ENCODE measurements at regions not wholly inside any gene's neighbourhood (a gene's known extent, or its start where the extent isn't known, plus 50 kb on each side); places are given as distances from the start of the nearest gene placed in this dataset.

GRCh38 chr13:109883181-109884180 lies 97.1 kb upstream of the IRS2 start:
- Histone ChIP-seq H3K9ac (replicated peaks in 1 of 4; ENCODE audit: extremely low read depth in 1 of 4, low read depth in 3 of 4, low read length in 3 of 4) (no peak overlapping the region), H3K14ac (ENCODE audit: insufficient read length) (no peak overlapping the region), H3K4me1 (replicated peaks in 1 of 4; ENCODE audit: control insufficient read depth in 3 of 4, insufficient read depth in 4 of 4, low read length in 3 of 4) (no peaks in the 10 kb centered on the region), H3K56ac (replicated peaks; ENCODE audit: insufficient read length, low read depth, low read length) (no peak overlapping the region), H2AFZ (ENCODE audit: low read length) (no peak overlapping the region), H3K23me2 (ENCODE audit: low read depth, low read length) (no peaks in the 10 kb centered on the region), H3K79me1 (ENCODE audit: low read depth, low read length) (no peaks in the 10 kb centered on the region; the same call in 1 of the 2 replicates), H3K4me3 (ENCODE audit: extremely low read depth in 1 of 4, insufficient read depth in 2 of 4, low read depth in 3 of 4, low read length in 4 of 4) (no peak overlapping the region), H2BK12ac (ENCODE audit: low read depth, low read length) (no peak overlapping the region), H3K27ac (ENCODE audit: low read depth, low read length) (no peak overlapping the region), H3K27me3 (replicated peaks in 1 of 4; ENCODE audit: control insufficient read depth in 3 of 4, extremely low read depth in 1 of 4, insufficient read depth in 3 of 4, low read length in 3 of 4) (no peaks in the 10 kb centered on the region), H3K79me2 (ENCODE audit: control insufficient read depth in 1 of 2, insufficient read depth in 2 of 2, low read length in 2 of 2) (no peaks in the 10 kb centered on the region), H3K18ac (ENCODE audit: extremely low read depth, low read length) (no peak overlapping the region), H2BK120ac (replicated peaks; ENCODE audit: low read depth, low read length) (no peak overlapping the region), H3K9me3 (ENCODE audit: insufficient read depth in 2 of 2, low read depth in 1 of 2, low read length in 1 of 2) (no peaks in the 10 kb centered on the region), H3K4ac (replicated peaks; ENCODE audit: insufficient read length, low read depth, low read length) (no peak overlapping the region), H4K8ac (ENCODE audit: extremely low read depth, insufficient read depth, low read length) (no peak overlapping the region), H3K36me3 (ENCODE audit: control insufficient read depth in 2 of 4, insufficient read depth in 4 of 4, low read length in 3 of 4) (no peaks in the 10 kb centered on the region), H2BK20ac (ENCODE audit: low read length) (no peak overlapping the region), H3K4me2 (ENCODE audit: insufficient read depth in 1 of 2, low read depth in 2 of 2, low read length in 2 of 2) (no peak overlapping the region), H4K20me1 (replicated peaks in 1 of 2; ENCODE audit: control insufficient read depth in 1 of 2, insufficient read depth in 2 of 2, low read length in 2 of 2) (no peaks in the 10 kb centered on the region), H2BK5ac (ENCODE audit: low read depth, low read length) (no peak overlapping the region), H2AK5ac (ENCODE audit: low read depth, low read length) (no peak overlapping the region), H2BK15ac (ENCODE audit: low read length) (no peak overlapping the region), H4K91ac (replicated peaks; ENCODE audit: insufficient read length, low read length) (no peak overlapping the region), H3K23ac (ENCODE audit: insufficient read length) (no peak overlapping the region), H4K5ac (ENCODE audit: insufficient read length, low read depth, low read length) (no peak overlapping the region)
- POLR2A ChIA-PET (ENCODE audit: partially characterized antibody): no interaction called here
- WGBS, 2 experiments (ENCODE audit: extremely low coverage in 1 of 2, insufficient coverage in 1 of 2, insufficient read length in 1 of 2, insufficient replicate concordance in 2 of 2, low coverage in 1 of 2, low lambda C conversion rate in 2 of 2, missing lambda C conversion rate in 1 of 2): 87% methylated on average over 19 of the region's 20 CpGs; no CpG with 5 or more reads in 1 of the 2 experiments
- DNase-seq (ENCODE audit: low read depth in 1 of 2, low spot score in 2 of 2) (no peak), FAIRE-seq (no peak)
- CTCF ChIA-PET (ENCODE audit: partially characterized antibody): interaction anchor here (0.8 kb wide), 1 partner anchor 12 kb away, joined by 3 read pairs; no protein-coding TSS in a partner anchor
- TF ChIP-seq KDM5A (IDR thresholded peaks at IDR 0.05; ENCODE audit: low read length): no peak
- TF ChIP-seq RXRA (IDR thresholded peaks at IDR 0.05; ENCODE audit: insufficient read depth, low read depth, low read length): no peak
- TF ChIP-seq CEBPB (IDR thresholded peaks at IDR 0.05; ENCODE audit: low read depth, low read length): no peak
- no peak for TF ChIP-seq SRF (IDR thresholded peaks at IDR 0.05; ENCODE audit: low read depth, low read length)

Measured in H1 (cell line).